HG02798 (cell line): ENCODE measurements at regions not wholly inside any gene's neighbourhood (a gene's known extent, or its start where the extent isn't known, plus 50 kb on each side); places are given as distances from the start of the nearest gene placed in this dataset.

Experiments
- ATAC-seq: cut with Tn5 transposase; IDR thresholded peaks from one replicate; pipeline ENCODE4 v1.9.1; 2021; ENCODE audit warnings: mild to moderate bottlenecking; ENCODE audit not compliant: unreplicated experiment, poor library complexity

GRCh38 chr10:91694170-91694794 lies 61.4 kb upstream of the PPP1R3C start:
- no peak for ATAC-seq

- ATAC-seq = no peak
These were observed 59.1 kb upstream of the PPP1R3C start for GRCh38 chr10:91691981-91692380.

- no peak for ATAC-seq
These were observed 58.3 kb upstream of the PPP1R3C start for GRCh38 chr10:91690996-91691676.

GRCh38 chr10:91690412-91690811 lies 57.5 kb upstream of the PPP1R3C start:
- ATAC-seq = no peak

- no peak for ATAC-seq
These were observed 56.9 kb upstream of the PPP1R3C start for GRCh38 chr10:91689731-91690168.

- ATAC-seq = no peak
These were observed 52.0 kb upstream of the PPP1R3C start for GRCh38 chr10:91684841-91685240.

GRCh38 chr10:91683975-91684374 lies 51.1 kb upstream of the PPP1R3C start:
- ATAC-seq = no peak

- ATAC-seq = no peak
These were observed 50.0 kb upstream of the PPP1R3C start for GRCh38 chr10:91682912-91683311.
